HG03342 (cell line): ENCODE measurements at regions not wholly inside any gene's neighbourhood (a gene's known extent, or its start where the extent isn't known, plus 50 kb on each side); places are given as distances from the start of the nearest gene placed in this dataset.
"Not testable (repeated sequence)": the region's sequence is repeated elsewhere in the genome, so short reads cannot be mapped to it uniquely, and the experiment has no call there.

Experiments
- ATAC-seq: cut with Tn5 transposase; IDR thresholded peaks from one replicate; pipeline ENCODE4 v1.9.1; 2021; ENCODE audit warnings: mild to moderate bottlenecking, moderate library complexity; ENCODE audit not compliant: unreplicated experiment

DNA sequence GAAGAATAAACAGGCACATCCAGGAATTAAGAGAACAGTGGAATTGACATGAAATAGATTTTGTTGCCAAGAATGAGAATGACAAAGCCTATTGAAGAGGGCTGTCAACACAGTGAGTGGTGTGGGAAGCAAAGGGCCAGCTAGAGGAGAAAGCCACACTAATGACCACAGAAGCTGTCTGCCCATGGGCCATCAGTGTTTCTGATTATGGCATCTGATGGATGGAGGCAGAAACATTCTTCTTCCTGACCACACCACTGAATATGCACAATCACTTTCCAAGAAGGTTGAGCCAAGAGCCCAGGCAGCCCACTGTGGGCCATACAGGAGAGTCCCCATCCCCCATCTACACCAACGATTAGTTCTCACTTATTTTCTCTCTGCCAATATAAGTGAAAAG is 146.0 kb upstream of the SH3BP4 start:
- ATAC-seq = no peak

DNA sequence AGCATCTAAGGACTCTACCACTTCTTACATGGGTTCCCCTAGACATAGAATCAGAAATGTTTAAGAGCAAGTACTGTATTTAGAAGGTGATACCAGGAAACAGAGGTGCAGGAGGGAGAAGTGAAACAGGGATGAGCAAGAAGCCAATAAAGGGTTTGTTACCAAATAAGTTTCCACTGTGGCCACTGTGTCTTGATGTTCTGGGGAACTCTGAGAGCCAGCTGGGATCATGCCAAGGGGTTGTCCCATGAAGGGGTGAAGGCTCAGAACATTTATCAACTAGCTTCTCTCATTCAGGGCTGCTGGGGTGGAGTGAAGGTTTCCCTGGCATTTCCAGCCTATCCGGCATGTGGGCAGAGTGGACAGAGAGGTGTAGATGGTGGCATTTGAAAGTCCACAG is 147.1 kb upstream of the SH3BP4 start:
- no peak for ATAC-seq

DNA sequence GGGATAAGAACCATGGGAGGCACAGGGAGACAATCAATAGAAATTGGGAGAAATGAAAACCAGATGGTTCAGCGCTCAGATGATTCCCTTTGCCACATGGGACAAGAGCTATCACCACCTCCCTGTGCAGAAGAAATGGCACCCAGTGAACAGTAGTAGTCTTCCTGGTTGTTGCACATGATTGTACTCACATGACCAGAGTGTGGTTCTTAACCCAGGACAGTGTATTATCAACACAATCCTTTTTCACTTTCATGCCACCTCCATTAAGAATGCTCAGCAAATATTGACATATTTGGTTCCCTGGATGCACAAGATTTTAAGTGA is 149.0 kb upstream of the SH3BP4 start:
- no peak for ATAC-seq

DNA sequence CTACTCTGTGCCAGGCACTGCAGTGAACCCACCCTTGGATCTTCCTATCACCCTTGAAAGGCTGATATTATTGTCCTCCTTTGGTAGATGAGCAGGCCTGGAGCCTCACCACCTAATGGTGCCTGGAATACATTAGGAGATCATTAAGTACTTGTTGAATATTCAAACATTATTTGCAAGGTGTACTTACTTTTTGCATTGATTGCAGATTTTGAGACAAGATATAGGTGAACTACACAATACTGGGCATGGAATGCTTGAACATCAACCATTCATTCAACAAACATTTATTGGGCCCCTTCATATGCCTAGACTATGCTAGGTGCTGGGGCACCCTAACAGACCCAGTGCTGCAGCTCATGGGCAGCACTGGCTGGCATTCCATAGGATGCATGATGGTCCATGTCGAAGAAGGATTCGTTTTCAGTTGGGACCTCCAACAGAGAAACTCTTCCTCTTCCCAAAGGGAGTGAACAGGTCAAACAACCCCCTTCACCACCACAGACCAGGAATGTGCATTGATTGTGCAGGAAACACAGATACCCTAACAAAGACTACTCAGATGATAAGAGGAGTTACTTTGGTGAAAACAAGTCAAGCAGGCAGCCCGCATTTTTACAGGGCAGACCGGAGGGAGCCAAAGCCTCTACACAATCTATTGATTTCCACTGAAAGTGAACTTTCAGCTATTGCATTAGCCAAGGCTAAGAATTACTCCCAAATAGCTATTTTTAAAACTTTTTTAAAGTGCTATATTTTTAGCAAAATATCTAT is 149.6 kb upstream of the SH3BP4 start:
- no peak for ATAC-seq

DNA sequence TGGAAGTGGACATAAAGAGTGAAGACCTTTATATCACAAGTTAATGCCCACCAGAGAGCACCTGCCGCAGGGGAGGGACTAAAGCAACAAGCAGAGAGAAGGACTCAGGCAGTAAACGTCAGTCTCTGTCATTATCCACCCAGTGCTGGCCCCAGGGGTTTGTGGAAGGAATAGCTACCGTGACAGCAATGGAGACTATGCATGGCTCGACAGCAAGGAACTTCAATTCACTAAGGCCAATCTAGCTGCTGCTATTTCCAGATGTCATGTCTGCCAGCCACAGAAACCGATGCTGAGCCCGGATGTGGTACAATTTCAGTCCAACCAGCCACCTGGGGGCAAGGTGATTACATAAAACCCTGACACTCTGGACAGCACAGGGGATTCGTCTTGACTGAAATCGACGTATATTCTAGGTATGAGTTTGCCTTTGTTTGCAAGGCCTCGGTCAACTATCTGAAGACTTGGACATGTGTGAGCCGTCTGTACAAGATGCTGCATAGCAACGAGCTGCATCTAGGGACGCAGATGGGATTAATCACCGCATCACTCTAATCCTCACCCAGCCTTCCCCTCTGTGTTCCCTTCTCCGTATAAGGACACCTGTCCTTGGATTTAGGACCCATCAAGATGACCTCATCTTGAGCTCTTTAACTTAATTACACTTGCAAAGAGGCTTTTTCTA is 154.1 kb upstream of the SH3BP4 start:
- no peak for ATAC-seq

DNA sequence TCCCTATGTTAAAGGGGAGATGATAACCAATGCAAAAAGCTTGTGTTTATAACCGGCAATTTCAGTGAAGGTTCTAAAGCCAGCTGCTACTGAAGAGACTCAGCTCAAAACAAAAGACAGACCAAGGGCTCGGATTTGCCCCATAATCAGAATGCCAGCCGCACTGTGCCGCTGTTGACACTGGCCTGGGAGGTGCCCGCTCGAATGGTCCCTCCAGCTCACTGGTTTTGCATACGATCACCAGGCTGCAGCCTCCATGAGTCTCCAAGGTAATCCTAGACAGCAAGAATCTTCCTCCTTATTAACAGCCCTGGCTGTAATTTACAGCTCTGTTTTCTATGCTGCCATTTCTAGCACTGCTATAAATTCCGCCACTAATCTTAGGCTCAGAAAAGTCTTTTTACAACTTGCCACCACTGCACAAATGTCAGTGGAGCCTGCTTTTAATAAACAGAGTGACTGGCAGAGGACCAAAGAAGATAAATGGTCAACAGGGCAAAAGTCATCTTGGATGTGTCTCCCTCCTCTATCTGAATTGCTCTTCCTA is 155.7 kb upstream of the SH3BP4 start:
- no peak for ATAC-seq

DNA sequence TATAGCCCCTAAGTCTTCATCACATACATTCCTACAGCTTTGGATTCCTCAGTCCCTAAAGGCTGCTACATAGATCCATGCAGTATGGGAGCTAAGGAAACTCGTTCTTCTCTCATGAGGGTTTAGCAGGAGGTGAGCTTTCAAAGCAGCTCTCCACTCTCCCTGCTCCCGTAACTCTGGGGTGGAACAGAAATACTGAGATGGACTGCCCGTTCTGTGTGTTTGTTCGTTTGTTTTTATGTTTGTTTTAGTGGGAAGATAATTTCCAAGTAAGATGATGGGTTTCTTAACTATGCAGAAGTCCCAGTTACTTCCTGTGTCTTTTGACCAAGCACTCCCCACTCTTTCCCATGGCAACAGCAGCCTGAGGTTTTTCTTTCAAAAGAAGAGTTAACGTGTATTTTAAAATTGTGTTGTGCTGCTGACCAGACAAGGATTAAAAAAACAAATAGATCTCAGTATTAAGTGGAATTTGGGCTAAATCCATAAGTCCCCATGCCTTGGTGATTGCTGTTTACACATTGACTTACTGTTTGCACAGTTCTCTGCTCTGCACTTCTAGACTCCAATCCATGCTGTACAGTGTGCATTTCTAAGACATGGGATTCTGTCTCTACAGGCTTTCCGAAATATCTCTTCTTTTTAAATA is 156.4 kb upstream of the SH3BP4 start:
- no peak for ATAC-seq

DNA sequence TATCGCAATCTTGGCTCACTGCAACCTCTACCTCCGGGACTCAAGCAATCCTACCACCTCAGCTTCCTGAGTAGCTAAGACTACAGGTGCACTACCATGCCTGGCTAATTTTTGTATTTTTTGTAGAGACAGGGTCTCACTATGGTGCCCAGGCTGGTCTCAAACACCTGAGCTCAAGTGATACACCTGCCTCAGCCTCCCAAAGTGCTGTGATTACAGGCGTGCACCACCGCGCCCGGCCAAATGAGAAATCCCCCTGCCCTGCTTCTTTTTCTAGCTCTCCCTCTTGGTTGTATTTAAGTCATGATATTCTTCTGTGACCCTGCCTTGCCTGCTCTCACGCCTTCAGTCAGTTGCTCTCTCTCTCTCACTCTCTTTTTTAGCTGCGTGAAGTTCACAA is 157.0 kb upstream of the SH3BP4 start:
- no peak for ATAC-seq

DNA sequence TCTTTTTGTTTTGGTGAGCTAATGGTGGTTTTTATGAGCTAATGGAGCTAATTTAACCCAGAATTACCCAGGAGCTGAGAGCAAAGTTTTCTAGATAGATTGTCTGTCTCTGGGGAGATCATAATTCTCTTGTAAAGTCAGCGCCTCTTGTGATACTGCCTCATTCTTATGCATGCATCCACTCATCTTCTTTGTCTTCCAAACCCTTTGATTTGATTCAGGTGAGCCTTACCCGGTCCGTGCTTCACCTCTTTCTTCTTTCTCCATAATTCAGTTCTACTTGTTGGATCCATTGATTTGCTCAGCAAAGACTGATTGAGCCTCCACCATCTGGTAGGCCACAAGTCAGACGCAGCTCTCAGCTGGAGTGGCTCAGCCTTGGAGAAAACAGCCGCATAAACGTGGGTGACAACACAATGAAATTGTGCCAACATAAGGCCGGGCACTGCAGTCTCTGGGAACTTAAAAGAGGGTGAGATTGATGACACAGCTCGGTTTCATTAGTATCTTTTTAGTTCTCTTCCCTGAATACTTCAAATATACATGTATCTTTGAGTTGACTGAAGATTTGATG is 158.5 kb upstream of the SH3BP4 start:
- ATAC-seq = no peak

DNA sequence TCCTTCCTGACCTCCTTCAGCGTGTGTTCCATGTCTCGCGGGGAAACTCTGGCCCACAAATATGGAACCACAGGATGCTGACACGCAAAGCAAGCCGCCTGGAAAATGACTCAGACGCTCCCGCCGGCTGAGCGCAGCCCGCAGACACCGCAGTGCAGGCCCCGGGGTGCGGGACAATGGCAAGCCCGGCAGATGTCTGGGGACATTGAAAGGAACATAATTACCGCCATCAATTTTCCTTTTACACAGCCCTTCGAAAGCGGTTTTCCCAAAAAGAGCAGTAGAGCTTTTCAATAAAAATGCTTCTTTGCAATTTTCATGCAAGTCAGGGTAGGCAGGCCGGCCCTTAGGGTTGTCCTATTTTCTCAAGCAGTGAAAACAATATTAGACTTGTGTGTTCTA is 159.2 kb upstream of the SH3BP4 start:
- ATAC-seq = no peak

DNA sequence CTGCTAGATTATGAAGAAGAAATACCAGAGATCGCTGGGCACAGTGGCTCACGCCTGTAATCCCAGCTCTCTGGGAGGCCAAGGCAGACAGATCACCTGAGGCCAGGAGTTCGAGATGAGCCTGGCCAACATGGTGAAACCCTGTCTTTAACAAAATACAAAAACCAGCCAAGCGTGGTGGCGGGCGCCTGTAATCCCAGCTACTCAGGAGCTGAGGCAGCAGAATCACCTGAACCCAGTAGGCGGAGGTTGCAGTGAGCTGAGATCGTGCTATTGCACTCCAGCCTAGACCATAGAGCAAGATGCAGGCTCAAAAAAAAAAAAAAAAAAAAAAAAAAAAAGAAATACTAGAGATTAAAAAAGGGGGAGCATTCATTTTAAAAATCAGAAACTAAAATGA is 159.7 kb upstream of the SH3BP4 start:
- ATAC-seq = not testable (repeated sequence)

DNA sequence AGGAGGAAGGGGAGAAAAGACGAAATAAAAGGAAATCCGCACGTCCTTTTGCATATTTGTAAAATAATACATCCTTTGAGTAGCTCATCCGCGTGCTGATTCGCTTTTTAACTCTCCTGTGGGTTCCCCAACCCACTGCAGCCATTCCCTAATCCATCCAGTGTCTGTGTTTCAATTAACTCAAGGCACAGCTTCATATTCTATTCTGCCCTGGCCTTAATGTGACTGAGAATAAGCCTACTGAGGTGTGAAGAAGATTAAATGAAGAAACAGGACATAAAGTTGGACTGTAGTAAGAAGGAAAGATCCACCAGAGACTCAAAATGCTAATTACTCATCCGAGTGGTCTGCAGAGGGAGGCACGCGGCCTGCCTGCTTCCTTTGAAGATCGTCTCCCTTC is 161.4 kb upstream of the SH3BP4 start:
- no peak for ATAC-seq

DNA sequence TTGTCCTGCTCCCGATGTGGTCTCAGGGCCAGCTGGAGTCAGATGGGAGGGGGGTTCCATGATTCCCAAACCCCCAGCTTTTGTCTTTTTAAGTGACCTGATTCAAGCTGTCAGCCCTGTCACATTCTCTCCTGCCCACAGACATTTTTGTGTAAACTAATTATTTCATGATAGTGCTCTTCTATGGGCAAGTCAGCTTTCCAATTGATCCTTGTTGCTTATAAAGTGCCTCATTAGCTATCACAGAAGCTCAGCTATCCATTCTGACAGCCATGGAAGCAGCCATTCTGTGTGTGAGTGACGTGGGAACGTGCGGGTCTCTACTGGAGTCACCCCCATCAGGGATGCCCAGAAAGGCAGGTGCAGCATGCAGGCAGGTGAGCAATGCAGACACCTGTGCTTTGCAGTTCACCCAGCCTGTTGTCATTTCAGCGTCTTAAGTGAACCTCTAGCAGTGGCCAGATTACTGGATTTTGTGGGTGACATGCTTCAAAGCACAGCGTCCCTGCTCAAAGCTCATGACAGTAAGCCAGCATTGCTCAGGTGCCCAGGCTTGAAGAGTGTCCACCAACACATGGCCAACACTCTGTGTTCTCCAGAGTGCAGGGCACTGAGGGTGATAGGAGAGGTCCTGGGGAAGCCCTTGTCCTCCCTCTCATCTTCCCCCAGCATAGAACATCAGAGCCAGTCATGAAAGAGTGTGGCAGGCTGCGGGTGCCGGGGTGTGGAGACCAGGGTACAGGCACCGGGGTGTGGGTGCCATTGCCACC is 162.1 kb upstream of the SH3BP4 start:
- no peak for ATAC-seq

DNA sequence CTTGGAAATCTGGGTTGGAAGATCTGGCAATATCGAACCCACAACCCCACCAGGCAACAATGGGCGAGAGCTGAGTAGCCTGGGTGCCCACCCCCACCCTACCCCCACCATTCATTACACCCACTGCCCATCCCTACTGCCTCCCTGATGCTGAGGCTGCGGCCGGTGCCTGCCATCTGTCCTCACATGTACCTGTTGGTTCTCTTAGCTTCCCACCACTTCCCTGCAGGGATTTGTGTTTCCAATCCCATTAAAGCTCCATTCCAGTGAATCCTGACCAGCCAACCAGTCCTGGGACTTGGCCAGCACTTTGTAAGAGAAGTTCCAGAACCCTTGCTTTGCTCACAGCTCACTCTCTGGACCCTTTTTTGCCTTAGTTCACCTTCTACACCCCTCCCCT is 163.0 kb upstream of the SH3BP4 start:
- ATAC-seq = no peak

DNA sequence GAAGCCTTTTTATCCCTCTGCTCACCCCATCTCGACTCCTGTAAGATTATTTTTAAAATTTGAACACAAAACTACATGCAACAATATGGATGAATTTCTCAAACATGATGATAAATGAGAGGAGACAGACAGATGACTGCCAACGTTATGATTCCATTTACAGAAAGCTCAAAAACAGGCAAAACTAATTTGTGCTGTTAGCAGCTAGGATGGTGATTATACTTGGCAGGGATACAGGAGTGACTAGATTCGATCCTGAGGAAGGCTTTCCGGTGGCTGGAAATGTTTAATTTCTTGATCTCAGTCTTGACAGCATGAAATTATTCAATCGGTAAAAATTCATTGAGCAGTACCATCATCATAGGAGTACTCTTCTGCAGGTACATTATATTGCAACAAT is 163.4 kb upstream of the SH3BP4 start:
- no peak for ATAC-seq

DNA sequence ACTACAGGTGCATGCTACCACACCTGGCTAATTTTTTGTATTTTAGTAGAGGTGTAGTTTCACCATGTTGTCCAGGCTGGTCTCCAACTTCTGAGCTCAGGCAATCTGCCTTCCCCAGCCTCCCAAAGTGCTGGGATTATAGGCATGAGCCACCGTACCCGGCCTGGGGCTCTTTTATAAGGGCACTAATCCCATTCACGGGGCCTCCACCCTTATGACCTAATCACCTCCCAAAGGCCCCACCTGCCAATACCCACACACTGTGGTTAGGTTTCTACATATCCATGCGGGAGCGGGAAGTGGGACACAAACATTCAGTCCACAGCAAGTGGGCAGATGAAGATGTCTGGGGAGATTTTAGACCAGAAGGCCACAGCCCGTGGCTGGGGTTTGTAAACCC is 164.7 kb upstream of the SH3BP4 start:
- ATAC-seq = no peak

DNA sequence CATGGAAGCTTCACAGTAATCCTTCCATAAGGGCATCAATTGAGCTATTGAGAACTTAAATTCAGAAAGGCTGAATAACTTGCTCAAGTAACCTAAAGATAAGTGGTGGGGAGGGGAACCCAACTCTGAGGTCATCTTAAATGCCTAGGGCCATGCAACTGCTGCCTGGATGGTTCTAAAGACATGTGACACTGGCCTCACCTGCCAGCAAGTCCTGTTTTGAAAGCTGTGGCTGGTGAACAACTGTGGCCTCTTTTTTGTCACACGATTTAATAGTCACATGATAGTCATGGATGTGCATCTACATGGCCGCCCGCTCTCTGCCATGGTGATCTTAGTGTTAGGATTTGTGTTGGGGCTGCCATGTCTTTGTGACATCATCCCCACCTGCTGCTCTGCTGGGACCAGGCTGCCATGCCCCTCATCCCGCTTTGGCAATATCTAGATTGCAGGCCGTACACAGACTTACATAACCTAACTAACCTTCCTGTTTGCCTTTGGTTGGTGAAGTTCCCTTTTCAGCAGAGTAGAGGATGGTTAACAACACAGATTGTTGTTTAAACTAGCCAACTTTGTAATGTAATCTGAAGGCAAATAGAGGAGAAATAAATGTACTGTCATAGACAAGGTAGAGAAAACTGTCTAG is 177.9 kb upstream of the SH3BP4 start:
- no peak for ATAC-seq

DNA sequence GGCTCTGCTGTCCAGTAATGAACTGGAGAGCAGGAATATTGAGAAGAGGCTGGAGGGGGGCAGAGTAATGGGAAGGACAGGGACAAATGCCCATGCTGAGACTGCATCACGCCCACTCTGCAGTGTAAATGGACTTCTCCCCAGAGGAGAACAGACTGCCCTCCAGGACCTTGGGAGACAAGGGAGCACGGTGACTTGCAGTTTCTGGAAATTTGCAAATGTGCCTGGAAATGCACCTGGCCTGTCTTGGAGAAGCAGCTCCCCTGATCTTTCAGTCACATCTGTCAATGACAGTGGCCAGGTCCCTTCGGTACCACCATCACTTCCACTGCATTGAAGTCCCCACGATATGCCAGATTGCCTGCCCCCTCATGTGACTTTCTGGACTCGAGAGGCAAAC is 178.7 kb upstream of the SH3BP4 start:
- ATAC-seq = no peak

DNA sequence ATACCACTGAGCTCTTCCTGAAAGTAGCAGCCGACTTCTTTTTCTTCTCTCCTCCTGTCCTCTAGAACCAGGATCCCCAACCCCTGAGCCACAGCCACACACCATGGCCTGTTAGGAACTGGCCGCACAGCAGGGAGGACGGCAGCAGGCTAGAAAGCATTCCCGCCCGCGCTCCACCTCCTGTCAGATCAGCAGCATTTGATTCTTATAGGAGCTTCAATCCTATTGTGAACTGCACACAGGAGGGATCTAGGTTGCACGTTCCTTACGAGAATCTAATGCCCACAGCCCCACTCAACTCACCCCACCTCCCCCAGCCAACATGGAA is 179.1 kb upstream of the SH3BP4 start:
- ATAC-seq = no peak

DNA sequence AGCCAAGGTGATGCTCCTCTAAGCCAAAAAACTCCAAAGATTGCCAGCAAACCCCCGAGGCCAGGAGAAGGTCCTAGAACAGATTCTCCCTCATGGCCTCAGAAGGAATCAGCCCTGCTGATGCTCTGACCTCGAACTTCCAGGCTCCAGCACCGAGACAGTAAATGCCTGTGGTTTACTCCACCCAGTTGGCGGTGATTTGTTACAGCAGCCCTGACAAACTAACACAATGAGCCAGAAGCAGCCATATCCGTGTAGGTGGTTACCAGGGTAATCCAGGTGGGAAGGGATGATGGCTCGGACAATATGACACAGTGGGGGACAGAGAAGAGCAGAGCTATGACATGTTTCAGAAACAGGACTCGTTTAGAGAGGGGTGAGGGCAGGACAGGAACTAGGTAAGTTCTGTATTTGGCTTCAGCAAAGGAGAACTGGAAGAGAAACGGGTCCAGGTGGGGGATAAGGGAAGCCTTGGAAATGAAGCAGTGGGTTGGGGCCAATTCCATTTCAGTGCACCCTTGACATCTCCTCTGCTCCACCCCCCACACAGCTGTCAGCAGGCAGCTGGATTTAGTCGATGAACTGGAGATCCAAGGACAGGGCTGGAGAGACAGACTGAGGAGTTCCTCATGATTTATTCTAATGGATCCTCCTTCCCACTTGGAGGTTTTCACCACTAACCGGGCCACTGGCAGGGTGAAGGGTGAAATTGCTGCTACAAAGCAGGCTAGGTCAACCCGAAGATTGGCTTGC is 179.7 kb upstream of the SH3BP4 start:
- no peak for ATAC-seq
